ENCODE measurements at regions not wholly inside any gene's neighbourhood (a gene's known extent, or its start where the extent isn't known, plus 50 kb on each side); places are given as distances from the start of the nearest gene placed in this dataset.

GRCh38 chr5:172588380-172588779 lies 52.7 kb upstream of the NEURL1B start:
- no peak overlapping the region for H3K4me3 ChIP-seq (ENCODE audit: low read length)
- DNase-seq (ENCODE audit: low read depth): no peak
- TF ChIP-seq, protein P1, sequence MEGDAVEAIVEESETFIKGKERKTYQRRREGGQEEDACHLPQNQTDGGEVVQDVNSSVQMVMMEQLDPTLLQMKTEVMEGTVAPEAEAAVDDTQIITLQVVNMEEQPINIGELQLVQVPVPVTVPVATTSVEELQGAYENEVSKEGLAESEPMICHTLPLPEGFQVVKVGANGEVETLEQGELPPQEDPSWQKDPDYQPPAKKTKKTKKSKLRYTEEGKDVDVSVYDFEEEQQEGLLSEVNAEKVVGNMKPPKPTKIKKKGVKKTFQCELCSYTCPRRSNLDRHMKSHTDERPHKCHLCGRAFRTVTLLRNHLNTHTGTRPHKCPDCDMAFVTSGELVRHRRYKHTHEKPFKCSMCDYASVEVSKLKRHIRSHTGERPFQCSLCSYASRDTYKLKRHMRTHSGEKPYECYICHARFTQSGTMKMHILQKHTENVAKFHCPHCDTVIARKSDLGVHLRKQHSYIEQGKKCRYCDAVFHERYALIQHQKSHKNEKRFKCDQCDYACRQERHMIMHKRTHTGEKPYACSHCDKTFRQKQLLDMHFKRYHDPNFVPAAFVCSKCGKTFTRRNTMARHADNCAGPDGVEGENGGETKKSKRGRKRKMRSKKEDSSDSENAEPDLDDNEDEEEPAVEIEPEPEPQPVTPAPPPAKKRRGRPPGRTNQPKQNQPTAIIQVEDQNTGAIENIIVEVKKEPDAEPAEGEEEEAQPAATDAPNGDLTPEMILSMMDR (conservative IDR thresholded peaks at IDR 0.05; ENCODE audit: low read depth, low read length): no peak

- DNase-seq (ENCODE audit: low read depth): no peak
- TF ChIP-seq, protein P1 (conservative IDR thresholded peaks at IDR 0.05; ENCODE audit: low read depth, low read length): no peak
Observed at GRCh38 chr5:172587061-172587405, 54.0 kb upstream of the NEURL1B start.

GRCh38 chr5:172586125-172587060 lies 54.7 kb upstream of the NEURL1B start:
- TF ChIP-seq, protein P1 (conservative IDR thresholded peaks at IDR 0.05; ENCODE audit: low read depth, low read length): no peak
- no peak for DNase-seq (ENCODE audit: low read depth)
- no peak overlapping the region for H3K4me3 ChIP-seq (ENCODE audit: low read length)

More at GRCh38 chr5:172587061-172587405, 54.0 kb upstream of the NEURL1B start:
- H3K4me3 ChIP-seq (ENCODE audit: low read length): no peak overlapping the region

DNA sequence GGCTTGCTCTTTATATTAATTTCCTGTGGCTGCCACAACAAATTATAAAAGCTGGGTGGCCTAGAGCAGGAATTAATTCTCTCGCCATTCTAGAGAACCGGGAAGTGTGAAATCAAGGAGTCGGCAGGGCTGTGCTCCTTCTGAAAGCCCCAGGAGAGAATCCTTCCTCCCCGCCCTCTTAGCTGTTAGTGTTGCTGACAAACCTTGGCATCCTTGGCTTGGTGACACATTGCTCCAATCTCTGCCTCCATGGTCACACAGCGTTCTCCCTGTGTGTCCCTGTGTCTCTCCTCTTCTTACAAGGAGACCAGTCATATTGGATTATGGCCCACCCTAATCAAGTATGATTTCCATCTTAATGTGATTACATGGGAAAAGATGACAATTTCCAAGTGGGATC lies 55.9 kb upstream of the NEURL1B start:
- no peak overlapping the region for H3K4me3 ChIP-seq (ENCODE audit: low read length)
- DNase-seq (ENCODE audit: low read depth): no peak
- TF ChIP-seq, protein P1 (conservative IDR thresholded peaks at IDR 0.05; ENCODE audit: low read depth, low read length): no peak

GRCh38 chr5:172584638-172585037 lies 56.4 kb upstream of the NEURL1B start:
- H3K4me3 ChIP-seq (ENCODE audit: low read length): no peak overlapping the region
- no peak for DNase-seq (ENCODE audit: low read depth)
- TF ChIP-seq, protein P1 (conservative IDR thresholded peaks at IDR 0.05; ENCODE audit: low read depth, low read length): no peak

GRCh38 chr5:172583931-172584511 lies 57.0 kb upstream of the NEURL1B start:
- DNase-seq (ENCODE audit: low read depth): no peak
- no peak overlapping the region for H3K4me3 ChIP-seq (ENCODE audit: low read length)
- TF ChIP-seq, protein P1 (conservative IDR thresholded peaks at IDR 0.05; ENCODE audit: low read depth, low read length): no peak

- DNase-seq (ENCODE audit: low read depth): no peak
- no peak overlapping the region for H3K4me3 ChIP-seq (ENCODE audit: low read length)
- TF ChIP-seq, protein P1 (conservative IDR thresholded peaks at IDR 0.05; ENCODE audit: low read depth, low read length): no peak
Observed at GRCh38 chr5:172582940-172583339, 58.1 kb upstream of the NEURL1B start.
